ENCODE measurements at regions not wholly inside any gene's neighbourhood (a gene's known extent, or its start where the extent isn't known, plus 50 kb on each side); places are given as distances from the start of the nearest gene placed in this dataset.

- TF ChIP-seq EZH2phosphoT487 (IDR thresholded peaks at IDR 0.05; ENCODE audit: insufficient read depth, low read depth) (no peak), EZH2 (IDR thresholded peaks at IDR 0.05; ENCODE audit: insufficient read depth, poor library complexity, severe bottlenecking) (no peak)
- 13 to 20% methylated on average over 1 of the region's 1 CpG for WGBS, 2 experiments (ENCODE audit: low coverage in 1 of 2, low lambda C conversion rate in 2 of 2, missing lambda C conversion rate in 2 of 2)
- DNase-seq, result no peak
- Histone ChIP-seq H3K27ac (no peak overlapping the region), H3K27me3 (replicated peaks; ENCODE audit: insufficient read depth) (peaks cover 6% of the 10 kb centered on the region), H3K4me3 (no peak overlapping the region), H3K4me1 (ENCODE audit: insufficient read depth) (no peaks in the 10 kb centered on the region), H3K36me3 (ENCODE audit: low read depth) (no peaks in the 10 kb centered on the region), H3K9me2 (ENCODE audit: insufficient read depth) (no peaks in the 10 kb centered on the region), H3K79me2 (ENCODE audit: insufficient read depth) (no peaks in the 10 kb centered on the region), H3K9ac (no peak overlapping the region), H3F3A (ENCODE audit: insufficient read depth) (no peaks in the 10 kb centered on the region), H4K20me1 (ENCODE audit: insufficient read depth) (no peaks in the 10 kb centered on the region), H3K9me3 (ENCODE audit: low read depth) (no peaks in the 10 kb centered on the region), H3K4me2 (ENCODE audit: unreplicated experiment) (no peak overlapping the region), H2AFZ (no peak overlapping the region)
- in situ Hi-C loops (cut with MboI), result no loop called here
These were observed 229.6 kb upstream of the TBC1D5 start for GRCh38 chr3:17972030-17972429.

DNA sequence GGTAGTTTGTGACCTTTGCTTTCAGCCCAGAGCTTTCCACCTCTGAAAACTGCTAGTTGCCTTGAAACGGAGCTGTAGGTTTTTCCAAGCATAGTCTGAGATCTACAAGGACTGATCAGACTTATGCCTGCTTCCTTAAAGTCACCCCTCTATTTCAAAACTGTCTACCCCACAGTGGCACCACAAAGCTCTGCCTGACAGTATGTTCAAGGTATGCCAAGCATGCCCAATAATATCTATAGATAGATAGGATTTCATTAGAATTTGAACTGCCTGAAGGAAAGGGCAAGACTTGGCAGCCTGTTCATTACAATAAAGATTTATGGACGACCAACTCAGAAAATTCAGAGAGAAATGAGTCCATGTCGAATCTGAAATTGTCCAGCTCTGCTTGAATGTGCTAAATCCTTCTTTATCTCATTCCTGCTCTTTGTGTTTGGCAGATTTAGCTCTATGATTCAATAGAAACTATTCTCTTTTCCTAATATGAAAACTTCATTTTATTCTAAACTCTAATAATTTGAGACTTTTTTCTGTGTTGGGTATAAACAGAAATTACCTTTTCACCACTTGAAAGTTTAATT, 227.6 kb upstream of the TBC1D5 start:
- in situ Hi-C loops (cut with MboI), result no loop called here
- DNase-seq, result no peak

DNA sequence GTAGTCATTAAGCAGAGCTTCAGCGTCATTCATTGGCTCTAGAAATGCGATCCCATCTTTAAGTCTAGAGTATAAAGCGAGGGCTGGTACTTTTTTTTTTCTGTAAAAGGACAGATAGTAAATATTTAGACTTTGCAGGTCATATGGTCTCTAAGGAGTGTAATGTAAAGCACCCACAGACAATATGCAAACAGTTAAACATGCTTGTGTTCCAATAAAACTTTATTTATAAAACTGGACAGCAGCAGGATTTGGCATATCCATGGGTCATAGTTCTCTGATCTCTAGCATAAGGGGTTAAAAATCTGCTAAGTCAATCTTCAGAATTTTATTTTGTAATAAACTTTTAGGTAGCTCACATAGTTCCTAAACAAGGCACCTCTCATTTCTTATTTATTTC, 226.8 kb upstream of the TBC1D5 start:
- DNase-seq, result no peak
- no peak overlapping the region for H3K27ac ChIP-seq
- H3F3A ChIP-seq (ENCODE audit: insufficient read depth), result no peaks in the 10 kb centered on the region
- no peaks in the 10 kb centered on the region for H3K4me1 ChIP-seq (ENCODE audit: insufficient read depth)
- WGBS, 2 experiments (ENCODE audit: low coverage in 1 of 2, low lambda C conversion rate in 2 of 2, missing lambda C conversion rate in 2 of 2), result 68 to 75% methylated on average over 3 of the region's 3 CpGs
- peaks cover 6% of the 10 kb centered on the region for H3K27me3 ChIP-seq (replicated peaks; ENCODE audit: insufficient read depth)
- H3K9me3 ChIP-seq (ENCODE audit: low read depth), result no peaks in the 10 kb centered on the region
- no peak overlapping the region for H2AFZ ChIP-seq
- H3K9me2 ChIP-seq (ENCODE audit: insufficient read depth), result no peaks in the 10 kb centered on the region
- no peak for TF ChIP-seq EZH2phosphoT487 (IDR thresholded peaks at IDR 0.05; ENCODE audit: insufficient read depth, low read depth)
- no peak for TF ChIP-seq EZH2 (IDR thresholded peaks at IDR 0.05; ENCODE audit: insufficient read depth, poor library complexity, severe bottlenecking)
- no peak overlapping the region for H3K4me2 ChIP-seq (ENCODE audit: unreplicated experiment)
- in situ Hi-C loops (cut with MboI), result no loop called here
- no peaks in the 10 kb centered on the region for H3K79me2 ChIP-seq (ENCODE audit: insufficient read depth)
- no peaks in the 10 kb centered on the region for H4K20me1 ChIP-seq (ENCODE audit: insufficient read depth)
- no peak overlapping the region for H3K4me3 ChIP-seq
- no peaks in the 10 kb centered on the region for H3K36me3 ChIP-seq (ENCODE audit: low read depth)
- H3K9ac ChIP-seq, result no peak overlapping the region

More for the DNA sequence above, 227.6 kb upstream of the TBC1D5 start:
- no peaks in the 10 kb centered on the region for H3K36me3 ChIP-seq (ENCODE audit: low read depth)
- H3K27ac ChIP-seq, result no peak overlapping the region
- H3K9me3 ChIP-seq (ENCODE audit: low read depth), result no peaks in the 10 kb centered on the region
- no peaks in the 10 kb centered on the region for H3K4me1 ChIP-seq (ENCODE audit: insufficient read depth)
- no peak for TF ChIP-seq EZH2 (IDR thresholded peaks at IDR 0.05; ENCODE audit: insufficient read depth, poor library complexity, severe bottlenecking)
- TF ChIP-seq EZH2phosphoT487 (IDR thresholded peaks at IDR 0.05; ENCODE audit: insufficient read depth, low read depth), result no peak
- H3K27me3 ChIP-seq (replicated peaks; ENCODE audit: insufficient read depth), result peaks cover 6% of the 10 kb centered on the region
- H2AFZ ChIP-seq, result no peak overlapping the region
- H3K9me2 ChIP-seq (ENCODE audit: insufficient read depth), result no peaks in the 10 kb centered on the region
- WGBS, 2 experiments (ENCODE audit: low coverage in 1 of 2, low lambda C conversion rate in 2 of 2, missing lambda C conversion rate in 2 of 2), result 8 to 20% methylated on average over 3 of the region's 3 CpGs
- no peaks in the 10 kb centered on the region for H4K20me1 ChIP-seq (ENCODE audit: insufficient read depth)
- no peaks in the 10 kb centered on the region for H3K79me2 ChIP-seq (ENCODE audit: insufficient read depth)
- H3F3A ChIP-seq (ENCODE audit: insufficient read depth), result no peaks in the 10 kb centered on the region
- H3K4me2 ChIP-seq (ENCODE audit: unreplicated experiment), result no peak overlapping the region
- H3K9ac ChIP-seq, result no peak overlapping the region
- no peak overlapping the region for H3K4me3 ChIP-seq

- Histone ChIP-seq H2AFZ (no peak overlapping the region), H3K4me2 (ENCODE audit: unreplicated experiment) (no peak overlapping the region), H3K27me3 (replicated peaks; ENCODE audit: insufficient read depth) (peaks cover 6% of the 10 kb centered on the region), H3K9me2 (ENCODE audit: insufficient read depth) (no peaks in the 10 kb centered on the region), H3K4me1 (ENCODE audit: insufficient read depth) (no peaks in the 10 kb centered on the region), H3K4me3 (no peak overlapping the region), H3K27ac (no peak overlapping the region), H3K9me3 (ENCODE audit: low read depth) (no peaks in the 10 kb centered on the region), H3K9ac (no peak overlapping the region), H4K20me1 (ENCODE audit: insufficient read depth) (no peaks in the 10 kb centered on the region), H3K79me2 (ENCODE audit: insufficient read depth) (no peaks in the 10 kb centered on the region), H3K36me3 (ENCODE audit: low read depth) (no peaks in the 10 kb centered on the region), H3F3A (ENCODE audit: insufficient read depth) (no peaks in the 10 kb centered on the region)
- TF ChIP-seq EZH2phosphoT487 (IDR thresholded peaks at IDR 0.05; ENCODE audit: insufficient read depth, low read depth) (no peak), EZH2 (IDR thresholded peaks at IDR 0.05; ENCODE audit: insufficient read depth, poor library complexity, severe bottlenecking) (no peak)
- in situ Hi-C loops (cut with MboI), result no loop called here
- WGBS, 2 experiments (ENCODE audit: low coverage in 1 of 2, low lambda C conversion rate in 2 of 2, missing lambda C conversion rate in 2 of 2), result 47 to 52% methylated on average over 2 of the region's 2 CpGs
- no peak for DNase-seq
These were observed 225.6 kb upstream of the TBC1D5 start for GRCh38 chr3:17967953-17968607.
